RWPE2 (cell line): ENCODE measurements at regions not wholly inside any gene's neighbourhood (a gene's known extent, or its start where the extent isn't known, plus 50 kb on each side); places are given as distances from the start of the nearest gene placed in this dataset.

Experiments used
- ATAC-seq: fragments of 200-7000 bp; cut with Tn5 transposase; 3 replicates; pipeline ENCODE4 v1.9.1; 2021; ENCODE audit warnings: low read depth
- DNase-seq: peaks from one replicate; pipeline ENCODE4 v3.0.0-alpha.2; 2020; ENCODE audit warnings: low spot score
- H3K27ac ChIP-seq: fragments of 450-650 bp; 2 replicates; pipeline ENCODE4 v1.5.1; 2017; ENCODE audit warnings: mild to moderate bottlenecking; ENCODE audit not compliant: poor library complexity, severe bottlenecking
- H3K27me3 ChIP-seq: fragments of 250-450 bp; sonication (Bioruptor Pico); 2 replicates; pipeline ENCODE4 v1.5.1; 2021; ENCODE audit warnings: mild to moderate bottlenecking, moderate library complexity; ENCODE audit not compliant: insufficient read depth, poor library complexity, severe bottlenecking
- H3K36me3 ChIP-seq: fragments of 250-450 bp; sonication (Bioruptor Pico); 2 replicates; pipeline ENCODE4 v1.5.1; 2020; ENCODE audit warnings: low read depth, mild to moderate bottlenecking, moderate library complexity
- H3K4me1 ChIP-seq: fragments of 250-450 bp; sonication (Bioruptor Pico); 2 replicates; pipeline ENCODE4 v1.5.1; 2021; ENCODE audit warnings: mild to moderate bottlenecking, moderate library complexity; ENCODE audit not compliant: insufficient read depth, poor library complexity, severe bottlenecking
- H3K4me3 ChIP-seq: fragments of 250-450 bp; sonication (Bioruptor Pico); 2 replicates; pipeline ENCODE4 v1.5.1; 2021; ENCODE audit warnings: mild to moderate bottlenecking, moderate library complexity; ENCODE audit not compliant: severe bottlenecking
- H3K9me3 ChIP-seq: fragments of 250-450 bp; sonication (Bioruptor Pico); 2 replicates; pipeline ENCODE4 v1.5.1; 2021; ENCODE audit warnings: mild to moderate bottlenecking, moderate library complexity; ENCODE audit not compliant: severe bottlenecking
- CTCF ChIP-seq: fragments of 450-650 bp; IDR thresholded peaks from one replicate; pipeline ENCODE4 v1.5.1; 2017; ENCODE audit warnings: mild to moderate bottlenecking, moderate library complexity; ENCODE audit not compliant: poor library complexity, severe bottlenecking

- Histone ChIP-seq H3K9me3 (no peaks in the 10 kb centered on the region), H3K4me1 (no peaks in the 10 kb centered on the region), H3K4me3 (no peak overlapping the region), H3K27ac (no peak overlapping the region), H3K36me3 (no peaks in the 10 kb centered on the region), H3K27me3 (no peaks in the 10 kb centered on the region)
- TF ChIP-seq CTCF, result no peak
- DNase-seq (no peak), ATAC-seq (no peak)
Observed at GRCh38 chr16:54808890-54809289, 121.8 kb upstream of the IRX5 start.

- H3K36me3 ChIP-seq, result no peaks in the 10 kb centered on the region
- no peak overlapping the region for H3K4me3 ChIP-seq
- ATAC-seq, result no peak
- H3K27ac ChIP-seq, result no peak overlapping the region
- H3K9me3 ChIP-seq, result no peaks in the 10 kb centered on the region
- DNase-seq, result no peak
- no peak for TF ChIP-seq CTCF
- H3K27me3 ChIP-seq, result no peaks in the 10 kb centered on the region
- H3K4me1 ChIP-seq, result no peaks in the 10 kb centered on the region
Observed at GRCh38 chr16:54806881-54807360, 123.7 kb upstream of the IRX5 start.

- Histone ChIP-seq H3K27ac (no peak overlapping the region), H3K36me3 (no peaks in the 10 kb centered on the region), H3K4me3 (no peak overlapping the region), H3K9me3 (no peaks in the 10 kb centered on the region), H3K27me3 (no peaks in the 10 kb centered on the region), H3K4me1 (no peaks in the 10 kb centered on the region)
- no peak for TF ChIP-seq CTCF
- ATAC-seq (no peak), DNase-seq (no peak)
Observed at GRCh38 chr16:54806378-54806777, 124.3 kb upstream of the IRX5 start.

GRCh38 chr16:54805648-54806047, 125.0 kb upstream of the IRX5 start:
- no peaks in the 10 kb centered on the region for H3K36me3 ChIP-seq
- H3K9me3 ChIP-seq, result no peaks in the 10 kb centered on the region
- H3K4me3 ChIP-seq, result no peak overlapping the region
- H3K4me1 ChIP-seq, result no peaks in the 10 kb centered on the region
- H3K27ac ChIP-seq, result no peak overlapping the region
- no peak for TF ChIP-seq CTCF
- no peaks in the 10 kb centered on the region for H3K27me3 ChIP-seq
- ATAC-seq, result no peak
- DNase-seq, result no peak

- no peak for ATAC-seq
- H3K27me3 ChIP-seq, result no peaks in the 10 kb centered on the region
- TF ChIP-seq CTCF, result no peak
- no peak overlapping the region for H3K27ac ChIP-seq
- no peak overlapping the region for H3K4me3 ChIP-seq
- H3K4me1 ChIP-seq, result no peaks in the 10 kb centered on the region
- H3K36me3 ChIP-seq, result no peaks in the 10 kb centered on the region
- H3K9me3 ChIP-seq, result no peaks in the 10 kb centered on the region
- DNase-seq, result no peak
Observed at GRCh38 chr16:54801057-54801844, 129.4 kb upstream of the IRX5 start.
